ELR (cell line): ENCODE measurements at regions not wholly inside any gene's neighbourhood (a gene's known extent, or its start where the extent isn't known, plus 50 kb on each side); places are given as distances from the start of the nearest gene placed in this dataset.
"Not testable (repeated sequence)": the region's sequence is repeated elsewhere in the genome, so short reads cannot be mapped to it uniquely, and the experiment has no call there.

Source experiments
- DNase-seq: peaks from one replicate; pipeline ENCODE4 v3.0.0-alpha.2; 2015; ENCODE audit warnings: low read depth

GRCh38 chr10:78596556-78596955, 472.2 kb upstream of the ZMIZ1 start:
- DNase-seq, result no peak

- DNase-seq, result no peak
Observed at GRCh38 chr10:78597796-78598555, 470.8 kb upstream of the ZMIZ1 start.

DNA sequence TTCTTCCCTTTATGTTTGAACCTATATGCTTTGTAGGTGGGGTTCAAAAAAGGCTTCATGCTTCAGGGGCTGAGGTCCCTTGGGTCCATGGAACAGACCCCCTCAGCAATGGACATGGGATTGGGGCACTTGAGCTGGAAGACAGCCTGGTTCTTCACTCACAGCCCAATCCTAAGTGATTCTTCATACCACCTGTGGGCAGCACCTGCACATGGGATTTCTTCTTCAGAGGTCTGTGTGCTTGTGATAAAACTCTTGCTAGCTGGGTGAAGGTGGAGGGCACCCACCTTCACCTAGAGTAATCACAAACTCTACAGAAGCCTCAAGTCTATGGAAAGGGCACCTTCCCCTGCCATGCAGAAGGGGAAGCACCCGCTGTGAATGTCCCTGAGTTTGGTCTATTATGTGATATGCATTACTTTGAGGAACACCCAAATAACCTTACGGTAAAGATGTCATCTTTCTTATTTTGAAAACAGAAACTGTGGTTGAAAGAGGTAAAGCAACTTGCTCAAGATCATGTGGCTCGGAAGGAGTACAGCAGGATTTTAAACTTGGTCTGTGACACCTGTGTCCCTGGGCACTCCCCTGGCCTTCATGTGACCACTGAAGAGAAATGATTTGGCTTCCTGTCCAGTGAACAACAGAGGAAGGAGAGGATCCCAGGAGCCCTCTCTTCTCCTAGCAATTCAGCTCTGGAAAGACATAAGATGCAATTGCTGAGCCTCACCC, 469.5 kb upstream of the ZMIZ1 start:
- no peak for DNase-seq

GRCh38 chr10:78600121-78600665, 468.6 kb upstream of the ZMIZ1 start:
- DNase-seq, result no peak

DNA sequence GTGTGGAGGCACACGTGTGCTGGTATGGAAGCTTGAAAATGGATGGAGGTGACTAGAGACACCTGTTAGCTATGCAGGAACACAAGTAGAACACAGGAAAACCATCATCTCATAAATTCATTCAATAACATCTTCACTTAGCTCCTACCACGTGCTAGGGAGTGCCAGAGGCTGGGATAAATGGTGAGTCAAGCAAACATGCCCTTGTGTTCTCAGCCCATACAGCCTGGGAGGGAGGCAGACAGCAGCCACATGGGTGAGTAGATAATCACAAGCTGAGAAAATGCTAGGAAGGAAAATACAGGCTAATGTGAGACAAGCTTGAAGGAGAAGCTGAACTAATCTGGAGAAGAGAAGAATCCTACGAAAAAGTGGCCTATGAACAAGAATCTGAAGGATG, 468.0 kb upstream of the ZMIZ1 start:
- DNase-seq, result no peak

DNA sequence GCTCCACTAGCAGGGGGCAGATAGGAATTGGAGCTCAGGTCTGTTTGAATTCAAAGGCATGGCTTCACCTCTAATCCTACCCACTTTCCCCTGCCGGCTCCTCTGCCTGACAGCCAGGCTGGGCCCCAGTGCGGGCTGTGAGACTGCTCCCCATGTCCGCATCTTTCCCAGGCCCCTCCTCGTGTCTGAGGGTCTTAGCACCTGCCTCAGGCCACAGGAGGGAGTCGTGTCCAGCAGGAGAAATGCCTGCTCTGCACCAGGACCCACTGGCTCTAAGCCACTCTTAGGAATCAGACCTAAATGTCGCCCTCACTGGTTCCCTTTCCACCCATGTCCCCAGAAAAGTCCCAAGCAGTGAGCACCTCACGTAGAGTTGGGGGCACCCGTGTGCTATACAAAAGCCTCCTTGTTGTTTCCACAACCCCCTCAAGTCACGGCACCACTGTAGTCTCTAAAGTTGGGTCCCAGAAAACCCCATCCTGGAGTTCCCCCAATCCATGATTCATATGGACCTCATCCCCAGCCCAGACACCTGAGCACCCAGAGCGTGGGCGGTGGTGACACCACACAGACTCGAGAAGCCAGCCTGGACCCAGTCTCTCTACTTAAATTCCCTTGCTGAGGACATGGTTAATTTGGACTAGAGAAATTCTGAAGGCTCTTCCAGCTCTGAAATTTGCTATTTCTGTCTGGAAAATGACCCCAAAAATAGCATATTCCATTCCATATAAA, 466.4 kb upstream of the ZMIZ1 start:
- no peak for DNase-seq

- no peak for DNase-seq
Observed at GRCh38 chr10:78604286-78604685, 464.5 kb upstream of the ZMIZ1 start.

GRCh38 chr10:78604721-78605120, 464.0 kb upstream of the ZMIZ1 start:
- no peak for DNase-seq

- peak; percentile 73 for DNase-seq
Observed at GRCh38 chr10:78605800-78606350, 462.9 kb upstream of the ZMIZ1 start.

DNA sequence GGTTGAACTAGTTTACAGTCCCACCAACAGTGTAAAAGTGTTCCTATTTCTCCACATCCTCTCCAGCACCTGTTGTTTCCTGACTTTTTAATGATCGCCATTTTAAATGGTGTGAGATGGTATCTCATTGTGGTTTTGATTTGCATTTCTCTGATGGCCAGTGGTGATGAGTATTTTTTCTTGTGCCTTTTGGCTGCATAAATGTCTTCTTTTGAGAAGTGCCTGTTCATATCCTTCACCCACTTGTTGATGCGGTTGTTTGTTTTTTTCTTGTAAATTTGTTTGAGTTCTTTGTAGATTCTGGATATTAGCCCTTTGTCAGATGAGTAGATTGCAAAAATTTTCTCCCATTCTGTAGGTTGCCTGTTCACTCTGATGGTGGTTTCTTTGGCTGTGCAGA, 462.0 kb upstream of the ZMIZ1 start:
- not testable (repeated sequence) for DNase-seq

DNA sequence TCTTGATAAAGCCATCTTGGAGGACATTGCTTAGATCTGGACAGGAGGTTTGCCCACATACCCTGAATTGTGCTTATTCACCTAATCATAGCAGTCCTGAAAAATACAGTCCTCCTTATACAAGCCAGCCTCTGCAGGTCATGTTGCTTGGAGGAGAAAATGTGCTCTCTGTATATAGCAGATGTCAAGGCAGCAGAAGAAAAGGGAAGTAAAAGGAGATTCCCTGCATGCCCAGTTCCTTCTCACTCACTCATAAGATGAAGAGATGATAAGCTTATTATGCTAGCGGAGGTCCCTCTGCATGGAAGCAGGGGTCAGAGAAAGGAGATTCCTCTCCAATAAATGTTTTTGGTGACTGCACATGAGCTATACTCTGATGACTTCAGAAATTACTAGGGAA, 458.8 kb upstream of the ZMIZ1 start:
- DNase-seq, result no peak

- no peak for DNase-seq
Observed at GRCh38 chr10:78613132-78613531, 455.6 kb upstream of the ZMIZ1 start.

- DNase-seq, result no peak
Observed at GRCh38 chr10:78614267-78614666, 454.5 kb upstream of the ZMIZ1 start.

DNA sequence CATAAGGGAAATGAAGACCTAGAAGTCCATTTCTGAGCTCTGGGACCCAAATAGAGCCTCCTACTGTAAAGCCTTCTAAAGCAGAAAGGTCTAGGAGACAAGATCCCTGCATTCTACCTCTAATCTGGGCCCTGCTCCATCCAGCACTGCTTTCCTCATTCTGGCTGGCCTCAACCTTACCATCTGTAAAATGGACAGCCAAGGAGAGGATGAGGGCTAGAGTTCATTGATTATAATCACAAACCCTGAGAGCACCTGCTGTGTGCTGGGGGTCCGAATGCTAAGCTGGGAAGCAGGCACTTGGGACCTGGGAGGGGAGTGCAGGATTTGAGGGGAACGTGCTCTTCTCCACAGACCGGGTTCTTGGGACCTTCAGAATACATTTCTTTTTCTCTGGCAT, 454.0 kb upstream of the ZMIZ1 start:
- DNase-seq, result no peak

DNA sequence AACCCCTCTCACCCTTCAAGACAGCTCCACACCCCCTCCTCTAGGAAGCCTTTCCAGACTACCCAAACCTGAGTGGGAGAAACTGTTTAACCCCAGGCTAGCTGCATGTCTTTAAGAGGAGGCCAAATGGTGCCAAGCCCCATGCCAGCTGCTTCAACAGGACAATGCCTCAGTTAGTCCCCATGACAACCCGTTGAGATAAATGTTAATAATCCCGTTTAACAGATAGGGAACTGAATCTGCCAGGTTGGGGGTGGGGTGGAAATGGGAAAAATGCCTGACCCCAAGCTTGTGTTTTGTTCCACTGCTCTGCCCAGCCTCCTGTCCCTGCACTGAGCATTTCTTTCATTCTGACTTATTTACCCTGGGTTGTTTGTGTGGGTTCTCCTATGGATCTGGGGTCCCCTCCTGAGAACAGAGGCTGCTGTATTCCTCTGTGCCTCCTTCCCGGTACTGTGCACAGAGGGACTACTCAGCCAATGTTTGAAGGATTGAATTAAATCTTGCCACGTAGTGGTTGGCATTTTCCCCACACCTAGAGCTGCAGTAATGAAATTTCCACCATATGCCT, 452.6 kb upstream of the ZMIZ1 start:
- DNase-seq, result no peak

DNA sequence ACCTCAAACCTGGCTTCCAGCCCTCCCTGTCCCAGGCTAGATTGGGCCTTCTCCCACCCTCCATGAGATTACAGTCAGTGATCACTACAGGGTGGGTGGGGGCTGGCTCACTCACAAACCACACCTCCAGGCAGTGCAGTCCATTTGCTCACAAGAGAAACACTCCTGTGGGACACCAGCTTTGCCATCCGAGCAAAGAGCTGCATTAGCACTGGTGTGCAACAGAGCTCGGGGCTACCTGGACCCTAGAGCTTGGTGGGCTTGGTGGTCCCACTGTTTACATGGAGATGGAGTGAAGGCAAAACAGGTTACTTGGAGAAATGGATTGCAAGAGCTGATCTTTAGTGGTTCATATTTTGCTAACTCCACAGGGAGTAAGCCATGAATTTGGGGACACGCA, 451.7 kb upstream of the ZMIZ1 start:
- no peak for DNase-seq

DNA sequence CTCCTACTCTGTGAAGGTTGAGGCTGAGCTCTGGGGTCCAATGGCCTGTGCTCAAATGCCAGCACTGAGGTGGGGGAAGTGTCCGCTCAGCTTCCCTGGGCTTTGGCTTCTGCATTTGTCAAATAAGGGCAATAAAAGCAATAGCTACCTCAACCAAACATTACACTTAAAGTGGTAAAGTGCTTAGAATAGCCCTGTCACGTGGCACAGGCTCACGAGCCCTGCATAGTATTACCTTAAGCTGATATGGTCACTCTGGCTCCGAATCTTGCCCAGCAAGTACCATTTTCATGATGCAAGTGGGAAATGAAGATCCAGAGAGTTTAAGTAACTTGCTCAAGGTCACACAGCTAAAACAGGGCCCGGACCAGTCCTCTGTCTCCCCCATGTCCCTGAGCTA, 451.1 kb upstream of the ZMIZ1 start:
- no peak for DNase-seq

DNA sequence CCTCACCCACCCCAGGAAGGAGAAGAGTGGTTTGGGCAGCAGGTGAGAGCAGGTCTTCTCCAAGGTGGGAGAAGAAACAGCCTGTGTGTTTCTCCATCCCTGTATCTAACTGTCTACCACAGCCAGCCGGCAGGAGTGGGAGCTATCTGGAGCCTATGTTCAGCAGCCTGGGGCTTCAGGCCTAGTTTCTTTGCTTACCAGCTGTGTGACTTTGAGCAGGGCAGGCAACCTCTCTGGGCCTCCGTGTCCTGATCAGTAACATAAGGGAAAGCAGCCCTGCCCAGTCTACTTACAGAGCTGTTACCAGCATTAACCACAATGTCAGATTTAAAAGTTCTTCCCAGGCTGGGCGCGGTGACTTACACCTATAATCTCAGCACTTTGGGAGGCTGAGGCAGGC, 450.7 kb upstream of the ZMIZ1 start:
- DNase-seq, result no peak

GRCh38 chr10:78619115-78619851, 449.5 kb upstream of the ZMIZ1 start:
- no peak for DNase-seq

- no peak for DNase-seq
Observed at GRCh38 chr10:78619896-78620295, 448.9 kb upstream of the ZMIZ1 start.
